Mesodermal cell (in vitro differentiated cells): ENCODE measurements at regions not wholly inside any gene's neighbourhood (a gene's known extent, or its start where the extent isn't known, plus 50 kb on each side); places are given as distances from the start of the nearest gene placed in this dataset.
"Not testable (repeated sequence)": the region's sequence is repeated elsewhere in the genome, so short reads cannot be mapped to it uniquely, and the experiment has no call there.

Experiments
- H3K27ac ChIP-seq: 2 replicates; pipeline ENCODE4 v1.7.0; 2013; ENCODE audit warnings: mild to moderate bottlenecking, low read depth, low read length, moderate library complexity; ENCODE audit not compliant: severe bottlenecking
- H3K36me3 ChIP-seq: 2 replicates; pipeline ENCODE4 v1.7.1; 2013; ENCODE audit warnings: mild to moderate bottlenecking, low read length, moderate library complexity; ENCODE audit not compliant: control insufficient read depth, insufficient read depth
- H3K4me1 ChIP-seq: one replicate; pipeline ENCODE4 v1.7.1; 2013; ENCODE audit warnings: mild to moderate bottlenecking, low read length; ENCODE audit not compliant: insufficient read depth, control insufficient read depth, poor library complexity, severe bottlenecking
- H3K4me3 ChIP-seq: 2 replicates; pipeline ENCODE4 v1.7.0; 2013; ENCODE audit warnings: low read length, control low read depth, mild to moderate bottlenecking; ENCODE audit not compliant: insufficient read depth, poor library complexity, severe bottlenecking; ENCODE audit errors: extremely low read depth
- H3K9me3 ChIP-seq: 2 replicates; pipeline ENCODE4 v1.7.1; 2013; ENCODE audit warnings: mild to moderate bottlenecking, low read length, moderate library complexity; ENCODE audit not compliant: control insufficient read depth
- WGBS, 2 experiments: methylation state at CpG; one replicate each; pipeline ENCODE4 v1.1.5; 2013; ENCODE audit warnings: missing lambda C conversion rate in 2 of 2; ENCODE audit not compliant: insufficient coverage in 2 of 2; 5-methylcytosine and 5-hydroxymethylcytosine counted together

DNA sequence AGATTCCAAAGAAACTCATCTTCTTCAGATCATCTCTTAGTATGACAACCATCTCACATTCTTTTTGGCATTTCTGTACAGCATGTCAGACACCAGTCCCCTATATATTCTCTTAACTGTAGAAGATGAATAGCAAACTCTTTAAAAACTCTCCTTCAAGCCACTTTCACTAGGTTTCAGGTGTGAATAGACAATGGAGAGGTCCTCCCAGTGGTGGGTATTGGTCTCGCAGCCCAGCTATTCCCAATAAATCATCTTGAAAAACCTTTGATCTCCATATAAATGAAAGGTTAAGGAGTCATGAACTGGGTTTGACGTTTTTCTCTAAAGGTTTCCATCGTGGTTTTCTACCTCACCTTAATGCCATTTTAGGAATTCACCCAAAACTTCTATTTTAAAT is 180.0 kb downstream of the GJA1 start:
- no CpG with 5 or more reads among the region's 3 CpGs for WGBS, 2 experiments
- Histone ChIP-seq H3K36me3 (no peaks in the 10 kb centered on the region), H3K4me3 (no peak overlapping the region), H3K9me3 (no peaks in the 10 kb centered on the region), H3K27ac (no peak overlapping the region), H3K4me1 (peaks cover 4% of the 10 kb centered on the region)

GRCh38 chr6:121616406-121616805 is 181.0 kb downstream of the GJA1 start:
- Histone ChIP-seq H3K4me3 (no peak overlapping the region), H3K4me1 (peaks cover 4% of the 10 kb centered on the region), H3K9me3 (no peaks in the 10 kb centered on the region), H3K36me3 (no peaks in the 10 kb centered on the region), H3K27ac (no peak overlapping the region)
- 93 to 95% methylated on average over 2 to 3 of the region's 3 CpGs for WGBS, 2 experiments

- Histone ChIP-seq H3K4me3 (no peak overlapping the region), H3K27ac (no peak overlapping the region), H3K9me3 (no peaks in the 10 kb centered on the region), H3K4me1 (peaks cover 4% of the 10 kb centered on the region), H3K36me3 (no peaks in the 10 kb centered on the region)
These were observed 181.9 kb downstream of the GJA1 start for GRCh38 chr6:121617388-121617787.

GRCh38 chr6:121619013-121619412 is 183.6 kb downstream of the GJA1 start:
- no peak overlapping the region for H3K4me3 ChIP-seq
- no peaks in the 10 kb centered on the region for H3K36me3 ChIP-seq
- 40 to 80% methylated on average over 1 of the region's 2 CpGs for WGBS, 2 experiments
- no peaks in the 10 kb centered on the region for H3K4me1 ChIP-seq
- no peak overlapping the region for H3K27ac ChIP-seq
- no peaks in the 10 kb centered on the region for H3K9me3 ChIP-seq

DNA sequence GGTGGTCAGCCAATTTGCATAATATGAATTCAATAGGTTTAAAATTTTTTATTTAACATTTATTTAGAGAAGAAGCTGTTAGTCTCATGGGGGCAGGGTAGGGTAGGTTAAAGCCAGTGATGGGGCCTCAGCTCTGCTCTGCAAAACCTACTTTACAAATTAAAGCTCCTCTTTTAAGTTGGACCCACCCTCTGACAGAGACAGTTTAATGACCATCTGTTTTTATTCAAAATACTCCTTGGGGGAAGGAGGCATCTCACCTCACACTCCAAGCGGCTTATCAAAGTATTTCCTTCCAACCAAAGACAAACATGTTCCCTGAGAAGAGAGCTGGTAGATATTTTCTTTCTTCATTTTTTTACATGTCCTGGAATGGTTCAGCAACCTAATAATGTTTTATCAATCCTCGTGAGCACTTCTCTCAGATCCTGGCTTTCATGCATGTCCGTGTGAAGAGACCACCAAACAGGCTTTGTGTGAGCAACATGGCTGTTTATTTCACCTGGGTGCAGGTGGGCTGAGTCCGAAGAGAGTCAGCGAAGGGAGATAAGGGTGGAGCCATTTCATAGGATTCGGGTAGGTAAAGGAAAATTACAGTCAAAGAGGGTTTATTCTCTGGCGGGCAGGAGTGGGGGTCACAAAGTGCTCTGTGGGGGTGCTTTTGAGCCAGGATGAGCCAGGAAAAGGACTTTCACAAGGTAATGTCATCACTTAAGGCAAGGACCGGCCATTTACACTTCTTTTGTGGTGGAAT is 184.7 kb downstream of the GJA1 start:
- WGBS, 2 experiments = 14 to 38% methylated on average over 2 to 4 of the region's 8 CpGs
- H3K9me3 ChIP-seq = no peaks in the 10 kb centered on the region
- no peaks in the 10 kb centered on the region for H3K4me1 ChIP-seq
- H3K4me3 ChIP-seq = no peak overlapping the region
- H3K36me3 ChIP-seq = no peaks in the 10 kb centered on the region
- H3K27ac ChIP-seq = no peak overlapping the region

DNA sequence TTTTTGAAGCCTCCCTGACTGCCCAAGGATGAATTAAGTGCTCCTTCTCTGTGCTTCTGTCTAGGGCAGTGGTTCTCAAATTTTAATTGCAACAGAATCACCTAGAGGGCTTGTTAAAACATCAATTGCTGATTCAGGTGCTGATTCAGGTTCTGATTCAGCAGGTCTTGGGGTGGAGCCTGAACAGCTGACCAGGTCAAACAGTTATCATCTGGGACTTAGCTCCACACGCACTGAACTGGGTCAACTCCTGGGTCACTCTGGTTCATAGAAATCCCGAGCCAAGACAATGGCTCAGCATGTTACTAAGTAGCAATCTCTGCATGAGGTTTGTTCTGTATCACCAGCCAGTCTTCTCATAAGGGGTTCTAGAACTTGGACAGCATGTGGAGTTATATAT is 192.3 kb downstream of the GJA1 start:
- Histone ChIP-seq H3K9me3 (peaks cover 25% of the 10 kb centered on the region), H3K36me3 (no peaks in the 10 kb centered on the region), H3K4me1 (no peaks in the 10 kb centered on the region), H3K27ac (no peak overlapping the region), H3K4me3 (no peak overlapping the region)
- 75 to 88% methylated on average over 2 of the region's 2 CpGs for WGBS, 2 experiments

GRCh38 chr6:121630716-121631115 is 195.3 kb downstream of the GJA1 start:
- peaks cover 27% of the 10 kb centered on the region for H3K9me3 ChIP-seq
- H3K27ac ChIP-seq = no peak overlapping the region
- H3K4me1 ChIP-seq = no peaks in the 10 kb centered on the region
- no peak overlapping the region for H3K4me3 ChIP-seq
- H3K36me3 ChIP-seq = no peaks in the 10 kb centered on the region

DNA sequence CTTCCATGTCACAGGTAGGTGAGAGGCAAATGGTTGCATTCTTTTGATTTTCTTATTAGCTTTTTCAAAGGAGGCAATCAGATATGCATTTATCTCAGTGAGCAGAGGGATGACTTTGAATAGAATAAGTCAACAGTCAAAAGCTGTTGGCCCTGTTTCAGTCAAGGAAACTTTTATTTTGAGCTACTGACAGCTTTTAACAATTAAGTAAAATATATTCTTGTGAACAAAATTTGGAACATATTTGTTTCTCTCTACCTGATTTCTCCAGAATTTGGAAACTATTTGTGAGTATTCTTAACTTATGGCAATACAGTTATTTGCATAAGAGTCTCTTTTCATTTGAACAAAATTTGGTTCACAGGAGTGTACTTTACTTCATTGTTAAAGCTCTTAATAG is 196.3 kb downstream of the GJA1 start:
- not testable (repeated sequence) for H3K4me1 ChIP-seq, H3K36me3 ChIP-seq, H3K27ac ChIP-seq, H3K4me3 ChIP-seq
- peaks cover 29% of the 10 kb centered on the region for H3K9me3 ChIP-seq

DNA sequence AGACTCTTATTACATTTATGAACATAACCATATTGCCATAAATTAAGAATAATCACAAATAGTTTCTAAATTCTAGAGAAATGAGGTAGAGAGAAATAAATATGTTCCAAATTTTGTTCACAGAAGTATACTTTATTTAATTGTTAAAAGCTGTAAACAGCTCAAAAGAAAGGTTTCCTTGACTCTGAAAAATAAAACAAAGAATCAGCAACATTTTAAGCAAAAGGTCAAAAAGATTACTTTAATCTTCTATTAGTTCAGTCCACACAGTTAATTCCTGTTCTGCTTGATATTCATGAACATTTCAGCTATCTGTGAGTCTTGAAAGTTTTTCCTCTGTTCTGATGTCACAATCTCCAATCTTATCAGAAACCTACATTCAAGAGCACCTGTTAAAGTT is 197.9 kb downstream of the GJA1 start:
- Histone ChIP-seq H3K4me1 (no peaks in the 10 kb centered on the region), H3K36me3 (no peaks in the 10 kb centered on the region), H3K27ac (no peak overlapping the region), H3K4me3 (no peak overlapping the region), H3K9me3 (peaks cover 31% of the 10 kb centered on the region)

GRCh38 chr6:121634586-121634985 is 199.1 kb downstream of the GJA1 start:
- H3K4me1 ChIP-seq, H3K4me3 ChIP-seq, H3K36me3 ChIP-seq, H3K27ac ChIP-seq: not testable (repeated sequence)
- H3K9me3 ChIP-seq = peaks cover 31% of the 10 kb centered on the region
- WGBS, 2 experiments = 67 to 82% methylated on average over 1 of the region's 2 CpGs

- Histone ChIP-seq H3K4me1 (no peaks in the 10 kb centered on the region), H3K27ac (no peak overlapping the region), H3K36me3 (no peaks in the 10 kb centered on the region), H3K9me3 (peaks cover 31% of the 10 kb centered on the region), H3K4me3 (no peak overlapping the region)
- no CpG with 5 or more reads among the region's 2 CpGs for WGBS, 2 experiments
These were observed 199.9 kb downstream of the GJA1 start for GRCh38 chr6:121635355-121635754.
